NCI-H2196 treated with DMSO at 0.1 percent for 48 hours (cell line): ENCODE measurements at regions not wholly inside any gene's neighbourhood (a gene's known extent, or its start where the extent isn't known, plus 50 kb on each side); places are given as distances from the start of the nearest gene placed in this dataset.

Experiments
- DNase-seq: peaks from one replicate; lab custom pipeline; 2025; ENCODE audit not compliant: unreplicated experiment; lab: John Stamatoyannopoulos, UW

- no peak for DNase-seq
These were observed 236.9 kb upstream of the RAB6C start for GRCh38 chr2:129742415-129743180.

- DNase-seq: no peak
These were observed 235.3 kb upstream of the RAB6C start for GRCh38 chr2:129744141-129744540.

- DNase-seq: no peak
These were observed 234.8 kb upstream of the RAB6C start for GRCh38 chr2:129744649-129745048.

- no peak for DNase-seq
These were observed 231.9 kb upstream of the RAB6C start for GRCh38 chr2:129747500-129748125.

- no peak for DNase-seq
These were observed 231.2 kb upstream of the RAB6C start for GRCh38 chr2:129748250-129748649.

- DNase-seq: no peak
These were observed 230.8 kb upstream of the RAB6C start for GRCh38 chr2:129748653-129749052.

- DNase-seq: no peak
These were observed 228.1 kb upstream of the RAB6C start for GRCh38 chr2:129751409-129751808.

GRCh38 chr2:129752176-129752575 lies 227.3 kb upstream of the RAB6C start:
- no peak for DNase-seq

GRCh38 chr2:129752686-129753085 lies 226.8 kb upstream of the RAB6C start:
- no peak for DNase-seq

GRCh38 chr2:129753261-129753660 lies 226.2 kb upstream of the RAB6C start:
- DNase-seq: no peak

GRCh38 chr2:129754421-129754820 lies 225.0 kb upstream of the RAB6C start:
- DNase-seq: no peak

- no peak for DNase-seq
These were observed 224.6 kb upstream of the RAB6C start for GRCh38 chr2:129754831-129755230.

- DNase-seq: no peak
These were observed 223.7 kb upstream of the RAB6C start for GRCh38 chr2:129755786-129756185.

- no peak for DNase-seq
These were observed 223.2 kb upstream of the RAB6C start for GRCh38 chr2:129756276-129756675.

- no peak for DNase-seq
These were observed 222.0 kb upstream of the RAB6C start for GRCh38 chr2:129757366-129757914.

- no peak for DNase-seq
These were observed 221.3 kb upstream of the RAB6C start for GRCh38 chr2:129757915-129758783.

- DNase-seq: no peak
These were observed 220.5 kb upstream of the RAB6C start for GRCh38 chr2:129758784-129759471.

- no peak for DNase-seq
These were observed 219.9 kb upstream of the RAB6C start for GRCh38 chr2:129759472-129760010.

GRCh38 chr2:129760669-129761068 lies 218.8 kb upstream of the RAB6C start:
- DNase-seq: no peak

GRCh38 chr2:129761569-129762021 lies 217.9 kb upstream of the RAB6C start:
- no peak for DNase-seq
